GM18498 (cell line): ENCODE measurements at regions not wholly inside any gene's neighbourhood (a gene's known extent, or its start where the extent isn't known, plus 50 kb on each side); places are given as distances from the start of the nearest gene placed in this dataset.

Source experiments
- ATAC-seq: cut with Tn5 transposase; IDR thresholded peaks from one replicate; pipeline ENCODE4 v1.9.1; 2021; ENCODE audit warnings: mild to moderate bottlenecking, moderate library complexity; ENCODE audit not compliant: unreplicated experiment

- no peak for ATAC-seq
Observed at GRCh38 chr7:153430931-153431330, 621.3 kb upstream of the DPP6 start.

- ATAC-seq = no peak
Observed at GRCh38 chr7:153432063-153432462, 620.1 kb upstream of the DPP6 start.

GRCh38 chr7:153433223-153433622 lies 619.0 kb upstream of the DPP6 start:
- no peak for ATAC-seq

GRCh38 chr7:153440715-153441114 lies 611.5 kb upstream of the DPP6 start:
- no peak for ATAC-seq

GRCh38 chr7:153443032-153443701 lies 609.0 kb upstream of the DPP6 start:
- no peak for ATAC-seq

- no peak for ATAC-seq
Observed at GRCh38 chr7:153444641-153445040, 607.6 kb upstream of the DPP6 start.

- no peak for ATAC-seq
Observed at GRCh38 chr7:153445641-153446040, 606.6 kb upstream of the DPP6 start.

- no peak for ATAC-seq
Observed at GRCh38 chr7:153446490-153446889, 605.7 kb upstream of the DPP6 start.

GRCh38 chr7:153447011-153447410 lies 605.2 kb upstream of the DPP6 start:
- no peak for ATAC-seq

- ATAC-seq = no peak
Observed at GRCh38 chr7:153452661-153453060, 599.5 kb upstream of the DPP6 start.

GRCh38 chr7:153454306-153454705 lies 597.9 kb upstream of the DPP6 start:
- ATAC-seq = no peak

- no peak for ATAC-seq
Observed at GRCh38 chr7:153457746-153458145, 594.5 kb upstream of the DPP6 start.

- ATAC-seq = no peak
Observed at GRCh38 chr7:153470004-153470671, 582.1 kb upstream of the DPP6 start.

GRCh38 chr7:153472516-153472915 lies 579.7 kb upstream of the DPP6 start:
- ATAC-seq = no peak

GRCh38 chr7:153473185-153473584 lies 579.0 kb upstream of the DPP6 start:
- no peak for ATAC-seq

- ATAC-seq = no peak
Observed at GRCh38 chr7:153475239-153475638, 577.0 kb upstream of the DPP6 start.

- no peak for ATAC-seq
Observed at GRCh38 chr7:153476166-153476565, 576.0 kb upstream of the DPP6 start.

GRCh38 chr7:153496257-153496656 lies 555.9 kb upstream of the DPP6 start:
- no peak for ATAC-seq

- no peak for ATAC-seq
Observed at GRCh38 chr7:153503093-153503492, 549.1 kb upstream of the DPP6 start.

GRCh38 chr7:153504288-153505075 lies 547.7 kb upstream of the DPP6 start:
- no peak for ATAC-seq

GRCh38 chr7:153507885-153508284 lies 544.3 kb upstream of the DPP6 start:
- no peak for ATAC-seq

GRCh38 chr7:153509768-153510167 lies 542.4 kb upstream of the DPP6 start:
- no peak for ATAC-seq
